Stimulated activated CD4-positive, alpha-beta T cell treated with anti-CD3 and anti-CD28 coated beads, Interleukin-15, amount 100 ng/mL, for 24 hours (primary cell): ENCODE measurements at regions not wholly inside any gene's neighbourhood (a gene's known extent, or its start where the extent isn't known, plus 50 kb on each side); places are given as distances from the start of the nearest gene placed in this dataset.

ENCODE experiments used
- DNase-seq: peaks from one replicate; pipeline ENCODE4 v3.0.0-alpha.2; 2020

DNA sequence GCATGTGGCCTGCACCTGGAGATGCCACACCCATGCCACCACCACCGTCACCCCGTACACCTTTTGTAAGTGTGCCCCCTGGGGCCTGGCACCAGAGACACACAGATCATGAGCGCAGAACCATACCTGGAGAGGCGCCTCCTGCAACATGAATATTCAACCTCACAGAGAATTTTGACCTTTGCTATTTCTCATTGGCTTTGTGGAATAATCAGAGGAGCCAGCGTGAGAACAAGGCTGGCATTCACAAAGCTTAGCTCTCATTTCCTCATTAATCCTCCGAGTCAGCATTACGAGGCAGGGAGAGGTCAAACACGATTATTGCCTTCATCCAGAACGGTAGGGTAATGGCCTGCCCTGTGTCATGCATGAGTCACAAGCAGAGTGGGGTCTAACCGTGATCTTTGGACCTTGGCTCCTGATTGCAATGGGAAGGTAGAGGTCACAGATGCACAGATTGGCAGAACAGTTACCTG lies 73.0 kb upstream of the POMGNT2 start:
- no peak for DNase-seq

DNA sequence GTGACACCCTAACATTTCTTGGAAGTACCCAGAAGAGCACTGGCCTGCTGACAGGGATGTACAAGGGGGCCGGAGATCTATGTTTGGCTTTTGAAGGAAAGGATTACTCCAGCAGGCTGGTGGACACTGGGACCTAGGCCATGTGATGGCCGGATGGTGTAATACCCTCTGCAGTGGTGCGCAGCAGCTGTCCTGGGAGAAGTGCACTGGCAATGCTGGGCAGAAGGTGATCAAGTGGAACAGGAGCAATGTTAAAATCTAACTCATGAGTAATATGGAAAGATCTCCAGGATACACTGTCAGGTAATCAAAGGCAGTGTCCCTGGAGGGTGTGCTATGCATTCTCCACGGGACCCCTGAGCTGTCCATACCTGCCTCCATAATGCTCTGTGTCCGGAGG lies 71.2 kb upstream of the POMGNT2 start:
- no peak for DNase-seq

DNA sequence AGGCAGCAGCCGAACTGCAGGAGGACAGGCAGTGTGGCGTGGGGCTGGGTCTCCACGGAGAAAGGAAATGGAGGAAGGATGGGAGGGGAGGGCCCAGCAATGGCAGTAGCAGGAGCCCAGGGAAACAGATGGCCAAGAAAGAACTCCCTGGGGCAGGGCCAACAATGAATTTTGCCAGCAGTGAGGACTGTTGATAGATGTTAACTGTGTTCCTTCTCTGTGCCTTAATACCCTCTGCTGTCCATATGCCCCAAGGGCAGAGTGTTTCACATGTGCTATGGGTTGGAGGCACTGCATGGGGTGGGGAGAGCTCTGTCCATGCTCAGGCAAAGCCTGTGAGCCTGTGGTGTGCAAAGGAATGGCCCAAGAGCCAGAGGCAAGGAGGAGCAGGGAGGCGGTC lies 70.8 kb upstream of the POMGNT2 start:
- DNase-seq: no peak

DNA sequence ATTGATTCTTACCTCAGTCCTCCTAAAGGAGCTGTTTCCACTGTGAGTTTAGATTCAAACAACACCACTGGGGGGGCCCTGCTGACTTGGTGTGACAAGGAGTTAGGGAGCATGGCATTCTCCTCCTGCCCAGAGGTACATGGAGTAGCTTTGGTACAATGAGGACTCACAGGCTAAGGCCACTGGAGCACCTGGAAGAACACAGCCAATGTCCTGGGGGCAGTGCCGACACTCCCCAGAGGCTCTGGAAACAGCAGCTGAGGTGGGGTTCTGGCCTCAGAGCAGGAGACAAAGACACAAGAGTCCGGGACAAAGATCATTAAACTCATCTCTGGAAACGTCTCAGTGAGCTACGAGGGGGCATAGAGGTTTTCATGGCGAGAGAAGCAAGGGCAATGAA lies 69.7 kb upstream of the POMGNT2 start:
- DNase-seq: no peak

DNA sequence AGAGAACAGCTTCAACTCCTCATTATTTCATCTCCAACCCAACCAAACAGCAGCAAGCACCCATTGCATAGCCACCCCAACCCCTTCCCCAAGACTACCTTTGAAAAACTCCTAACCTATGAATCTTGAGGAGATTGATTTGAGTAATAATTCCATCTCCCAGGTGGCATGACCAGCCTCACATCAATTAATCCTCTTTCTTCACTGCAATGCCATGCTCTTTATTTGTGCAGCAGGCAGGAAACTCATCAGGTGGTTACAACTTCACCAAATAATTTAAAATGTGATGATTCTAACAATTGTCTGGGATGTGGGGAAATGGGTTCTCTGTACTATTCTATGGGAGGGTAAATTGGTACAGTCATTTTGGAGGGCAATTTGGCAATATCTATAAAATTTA lies 68.1 kb upstream of the POMGNT2 start:
- DNase-seq: no peak

DNA sequence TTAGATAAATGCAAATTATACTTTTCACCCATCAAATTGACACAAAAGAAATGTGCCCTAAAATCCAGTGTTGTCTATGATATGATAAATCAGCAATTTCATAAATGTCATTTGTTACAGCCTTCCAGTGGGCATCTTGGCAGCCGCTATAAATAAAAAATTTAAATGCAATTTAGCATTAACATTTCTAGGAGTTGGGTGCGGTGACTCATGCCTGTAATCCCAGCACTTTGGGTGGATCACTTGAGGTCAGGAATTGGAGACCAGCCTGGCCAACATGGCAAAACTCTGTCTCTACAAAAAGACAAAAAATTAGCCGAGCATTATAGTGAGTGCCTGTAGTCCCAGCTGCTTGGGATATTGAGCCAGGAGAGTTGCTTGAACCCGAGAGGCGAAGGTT lies 65.9 kb upstream of the POMGNT2 start:
- DNase-seq: no peak

DNA sequence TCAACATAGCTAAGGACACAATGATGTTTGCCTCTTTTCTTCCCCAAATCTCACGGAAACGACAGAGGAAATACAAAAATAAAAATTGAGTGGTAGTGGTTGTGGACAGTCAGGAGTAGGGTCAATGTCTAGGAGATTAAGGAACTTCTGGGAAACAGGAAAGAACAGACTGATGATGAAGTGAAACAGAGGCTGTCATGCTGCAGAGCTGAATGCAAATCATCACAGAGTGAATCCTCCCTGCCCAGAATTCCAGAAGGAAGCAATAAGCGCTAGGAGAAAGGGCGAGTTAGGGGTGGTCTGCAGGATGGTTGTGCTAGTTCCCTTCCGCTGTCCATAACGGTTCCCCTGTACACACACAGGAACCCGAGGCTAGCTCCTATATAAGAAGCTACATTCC lies 64.7 kb upstream of the POMGNT2 start:
- DNase-seq: no peak

DNA sequence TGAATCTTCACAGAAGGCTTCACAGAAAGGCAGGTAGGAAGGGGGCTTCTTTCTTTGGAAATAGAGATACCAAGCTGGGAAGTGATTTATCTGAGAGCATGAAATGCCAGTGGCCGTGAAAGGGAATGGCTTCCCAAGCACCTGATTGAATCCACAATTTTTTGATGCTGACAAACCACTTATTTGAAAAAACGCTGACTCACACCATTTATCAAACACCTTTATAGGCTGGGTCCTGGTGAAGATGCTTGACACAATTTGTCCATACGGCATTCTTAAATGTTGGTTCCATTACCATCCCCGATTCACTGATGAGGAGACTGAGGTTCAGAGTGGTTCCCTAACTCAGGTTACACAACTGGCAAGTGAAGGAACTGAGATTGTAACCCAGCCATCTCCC lies 64.1 kb upstream of the POMGNT2 start:
- DNase-seq: no peak

DNA sequence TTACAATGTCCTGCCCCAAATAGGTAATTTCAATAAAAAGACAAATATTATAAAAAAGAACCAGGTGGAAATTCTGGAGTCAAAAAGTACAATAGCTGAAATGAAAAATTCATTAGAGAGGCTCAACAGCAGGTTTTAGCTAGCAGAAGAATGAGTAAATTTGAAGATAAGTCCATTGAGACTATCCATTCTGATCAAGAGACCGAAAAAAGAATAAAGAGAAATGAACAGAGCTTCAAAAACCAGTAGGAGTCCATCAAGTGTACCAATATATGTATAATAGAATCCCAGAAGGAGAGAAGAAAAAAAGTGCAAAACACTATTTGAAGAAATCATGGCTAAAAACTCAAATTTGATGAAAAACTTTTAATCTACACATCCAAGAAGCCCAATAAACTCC lies 60.5 kb upstream of the POMGNT2 start:
- DNase-seq: no peak

DNA sequence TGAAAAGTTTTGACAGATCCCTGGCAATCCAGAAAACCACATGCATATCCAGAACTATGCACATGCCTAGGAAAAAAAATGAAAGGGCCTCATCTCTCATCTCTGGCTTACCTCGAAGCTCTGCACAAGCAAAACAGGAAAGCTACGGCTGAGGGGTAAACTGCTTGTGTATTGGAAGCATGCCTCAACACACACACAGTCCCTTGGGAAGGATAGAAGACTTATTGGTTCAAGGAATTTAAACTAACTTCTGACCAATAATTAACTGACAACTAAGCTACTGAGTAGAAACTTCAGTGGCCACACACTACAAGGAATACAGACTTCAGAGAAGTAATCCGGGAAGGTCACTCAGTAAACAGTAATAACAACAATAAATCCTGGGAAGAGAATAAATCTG lies 59.9 kb upstream of the POMGNT2 start:
- no peak for DNase-seq

DNA sequence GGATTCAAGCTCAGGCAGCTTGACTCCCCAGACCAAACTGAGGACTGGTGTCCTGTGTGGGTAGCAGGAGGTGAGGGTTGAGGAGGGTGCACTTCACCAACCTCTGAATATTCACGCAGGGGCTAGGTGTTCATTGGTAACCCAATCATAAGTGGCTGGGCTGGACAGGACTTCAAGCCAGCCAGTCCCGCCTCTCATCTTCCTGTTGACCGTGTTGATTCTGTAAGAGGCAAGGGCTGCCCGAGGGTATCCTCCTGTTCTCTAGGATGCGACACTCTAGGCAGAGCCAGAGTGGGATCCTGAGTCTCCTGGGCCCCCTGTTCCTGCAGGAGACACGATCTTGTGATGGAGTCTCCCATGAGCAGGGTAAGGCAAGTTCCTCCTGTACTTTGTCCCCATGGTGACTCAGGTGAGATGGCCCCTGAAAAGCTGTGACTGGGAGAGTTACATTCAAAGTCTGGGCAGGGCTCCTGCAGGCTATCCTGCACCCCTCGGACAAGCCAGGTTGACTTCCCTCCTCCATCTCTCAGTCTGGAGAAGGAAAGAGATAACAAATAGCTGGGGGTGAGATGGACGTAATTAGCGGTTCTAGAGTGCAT lies 58.1 kb upstream of the POMGNT2 start:
- no peak for DNase-seq

DNA sequence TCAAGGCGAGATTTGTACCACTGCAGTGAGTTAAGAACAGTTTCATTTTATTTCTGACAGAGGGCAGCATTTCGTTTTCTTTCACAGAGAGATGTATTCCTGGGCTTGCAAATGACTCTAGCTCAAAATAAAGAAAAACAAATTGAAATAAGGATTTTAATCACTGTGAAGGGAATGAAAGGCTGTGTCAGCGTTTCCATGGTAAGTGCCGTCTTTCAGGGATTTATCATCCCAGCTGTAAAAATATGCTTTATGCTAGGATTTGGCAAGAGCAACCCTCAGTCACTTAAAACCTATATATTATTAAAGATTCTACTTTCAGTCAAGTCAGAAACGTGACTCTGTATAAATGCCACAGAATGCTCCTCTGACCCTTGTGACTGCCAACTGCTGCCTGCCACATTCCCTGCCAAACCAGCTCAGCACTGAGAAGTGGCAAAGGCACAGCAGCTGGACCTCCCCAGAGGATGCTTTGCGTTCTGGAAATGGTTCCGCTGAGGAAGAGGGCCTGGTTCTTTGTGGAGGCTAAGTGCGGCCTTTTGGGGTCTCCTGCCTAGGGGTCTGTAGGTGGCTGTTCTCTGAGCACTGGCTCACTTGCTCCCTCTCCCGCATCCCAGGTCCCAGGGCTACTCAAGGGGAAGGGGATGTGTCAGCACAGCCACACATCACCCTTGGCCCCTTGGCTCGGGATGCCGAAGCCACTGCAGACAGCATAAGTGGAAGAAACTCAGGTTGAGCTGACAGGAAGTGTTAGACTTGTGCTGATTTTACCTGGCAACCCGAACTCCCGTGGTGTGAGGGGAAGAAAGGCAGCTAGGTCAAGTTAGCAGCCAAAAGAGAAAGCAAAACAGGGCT lies 56.6 kb upstream of the POMGNT2 start:
- DNase-seq: peak; percentile 30

DNA sequence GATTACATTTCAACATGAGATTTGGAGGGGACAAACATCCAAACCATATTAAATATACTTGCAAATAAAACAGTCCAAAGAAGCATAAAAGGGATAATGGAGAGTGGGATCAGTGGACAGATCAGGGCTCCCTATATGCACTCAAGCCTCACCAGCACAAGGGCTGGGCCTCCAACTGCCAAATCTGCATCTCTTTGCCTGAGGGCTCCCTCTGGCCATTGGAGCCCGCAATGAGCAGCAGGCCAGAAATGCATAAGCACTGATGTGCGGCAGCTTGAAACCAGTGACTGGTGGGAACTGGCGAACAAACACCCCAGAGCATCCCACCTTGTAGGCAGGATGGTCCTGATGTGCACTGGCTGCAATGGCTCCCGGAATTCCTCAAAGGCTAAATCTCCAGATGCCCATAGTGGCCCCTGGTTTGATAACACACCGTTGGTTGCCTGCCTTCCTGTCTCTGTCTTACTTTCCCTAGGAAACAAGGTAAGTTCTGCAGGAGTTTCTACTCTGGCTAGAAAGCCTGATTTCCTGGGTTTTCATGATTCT lies 55.9 kb upstream of the POMGNT2 start:
- DNase-seq: no peak

DNA sequence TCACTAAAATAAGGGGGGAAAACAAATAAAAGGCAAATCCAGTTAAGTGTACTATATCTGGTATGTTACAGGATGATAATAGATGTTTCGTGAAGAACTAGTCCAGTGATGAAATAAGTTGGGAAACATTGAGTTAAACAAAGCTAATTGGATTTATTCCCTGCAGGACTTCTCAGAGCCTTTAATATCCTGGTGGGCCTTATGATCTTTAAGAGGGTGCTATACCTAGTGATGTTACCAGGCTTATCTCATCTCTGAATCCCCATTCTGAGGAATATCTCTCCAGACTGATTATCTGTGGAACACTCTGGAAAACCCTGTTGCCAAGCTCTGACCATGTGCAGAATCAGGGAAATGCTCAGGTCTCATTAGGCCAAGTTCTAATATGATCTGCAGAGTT lies 54.8 kb upstream of the POMGNT2 start:
- DNase-seq: no peak

DNA sequence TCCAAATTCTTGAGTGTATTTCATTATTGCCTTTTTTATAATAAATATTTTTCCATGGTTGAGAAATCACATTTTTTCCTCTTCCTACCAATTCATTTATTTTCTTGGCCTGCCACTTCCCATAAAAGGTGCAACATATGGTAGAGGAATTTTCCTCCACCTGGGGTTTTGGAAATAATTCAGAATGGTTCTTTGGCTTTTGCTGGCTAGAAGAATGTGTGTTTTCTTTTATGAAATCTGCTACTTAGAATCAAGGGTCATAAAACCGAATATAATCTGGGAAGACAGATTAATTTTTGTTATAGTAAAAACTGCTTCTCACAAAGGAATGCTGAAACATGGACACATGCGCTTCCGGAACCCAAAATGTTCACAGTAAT lies 54.0 kb upstream of the POMGNT2 start:
- no peak for DNase-seq

DNA sequence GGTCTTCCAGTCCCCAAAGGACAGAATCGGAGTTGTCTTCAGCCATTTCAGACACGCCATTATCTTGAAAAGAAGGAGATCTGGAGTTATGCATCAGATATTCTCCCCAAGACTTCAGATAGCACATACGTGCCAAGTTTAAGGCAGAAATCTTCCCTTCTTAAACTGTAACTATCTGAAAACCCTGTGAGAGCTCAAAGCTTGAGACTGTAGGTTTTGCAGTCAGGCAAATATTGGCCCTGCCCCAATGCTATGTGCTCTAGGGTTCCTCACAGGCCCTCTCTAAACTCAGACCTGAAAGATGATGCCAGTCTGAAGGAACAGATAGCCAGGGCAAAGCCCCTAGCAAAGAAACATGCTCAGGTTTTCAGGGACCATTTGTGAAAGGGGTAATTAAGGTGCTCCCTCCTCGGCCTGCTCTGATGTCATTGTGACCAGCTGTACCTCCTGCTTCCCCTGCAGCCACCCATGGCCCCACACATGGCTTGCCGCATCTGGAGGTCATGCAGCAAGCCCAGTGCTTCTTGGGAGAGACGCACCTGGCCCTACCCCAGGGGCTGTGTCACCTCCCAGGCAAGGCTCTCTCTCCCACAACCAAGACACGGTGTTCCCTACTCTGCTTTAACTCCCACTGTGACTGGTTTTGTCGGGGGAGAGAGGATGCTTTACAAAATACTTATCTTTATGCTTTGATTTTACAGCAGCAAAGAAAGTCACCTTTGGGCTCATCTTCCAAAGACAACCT lies 53.4 kb upstream of the POMGNT2 start:
- DNase-seq: no peak

DNA sequence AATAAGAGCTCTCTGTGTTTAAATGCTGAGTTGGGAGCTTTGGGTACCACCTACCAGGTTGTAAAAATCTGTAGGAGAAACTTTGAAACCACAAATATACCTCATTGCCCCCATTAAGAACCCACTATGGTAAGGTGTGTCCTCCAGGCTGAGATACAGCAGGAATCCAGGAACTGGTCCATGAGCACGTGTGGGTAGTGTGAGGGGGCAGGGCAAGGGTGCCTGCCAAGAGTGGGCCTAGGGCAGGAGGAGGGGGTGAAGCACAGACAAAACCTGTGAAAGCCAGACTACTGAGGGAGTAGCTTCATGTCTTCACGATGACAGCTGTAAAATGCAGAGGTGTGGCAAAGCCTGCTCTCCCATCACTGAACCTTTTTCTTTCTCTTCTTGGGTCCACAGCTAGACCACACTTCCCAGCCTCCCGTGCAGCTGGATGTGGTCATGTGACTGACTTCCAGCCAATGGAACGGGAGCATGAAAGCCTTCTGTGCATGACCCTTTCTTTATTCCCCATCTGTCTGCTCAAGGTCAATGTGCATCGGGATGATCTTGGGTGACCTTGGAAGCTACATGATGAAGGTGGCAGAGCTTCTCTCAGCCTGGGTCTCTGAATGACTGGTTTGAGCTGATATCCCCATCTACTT lies 51.1 kb upstream of the POMGNT2 start:
- no peak for DNase-seq

DNA sequence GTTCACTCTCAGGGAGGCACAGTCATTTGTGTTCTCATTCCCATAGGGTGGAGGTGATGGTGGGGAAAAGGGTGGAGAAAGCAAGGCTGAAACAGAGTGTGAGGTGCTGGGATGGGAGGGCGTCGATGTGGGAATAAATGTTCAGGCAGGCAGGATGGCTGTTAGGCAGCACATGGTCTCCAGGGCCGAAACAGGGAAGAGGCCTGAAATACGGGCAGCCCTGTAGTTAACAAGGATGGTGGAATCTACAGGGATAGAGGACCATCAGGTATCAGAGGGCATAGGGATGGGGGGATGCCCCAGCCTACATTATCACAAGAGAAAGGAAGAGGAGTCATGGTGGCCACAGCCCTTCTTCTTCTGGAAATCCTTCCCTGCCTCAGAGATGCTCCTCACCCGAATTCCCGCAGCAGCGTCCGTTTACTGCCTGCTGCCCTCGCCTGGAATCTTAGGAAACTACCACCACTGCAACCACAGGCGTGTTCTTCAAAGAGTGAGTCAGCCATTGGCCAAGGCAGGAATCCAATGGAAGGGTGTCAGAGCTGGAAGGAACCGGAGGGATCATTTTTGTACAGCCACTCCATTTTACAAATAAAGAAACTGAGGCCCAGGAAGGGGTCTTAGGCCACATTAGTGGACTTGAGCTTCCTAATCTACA lies 49.7 kb upstream of the POMGNT2 start:
- no peak for DNase-seq
